Natural killer cell (primary cell): ENCODE measurements at regions not wholly inside any gene's neighbourhood (a gene's known extent, or its start where the extent isn't known, plus 50 kb on each side); places are given as distances from the start of the nearest gene placed in this dataset.

Source experiments
- ATAC-seq, 3 donors: fragments of 150-1000 bp in 2 of 3; fragments of 200-7000 bp in 1 of 3; cut with Tn5 transposase; 1 replicate in 1 of 3; 2 replicates in 2 of 3; pipeline ENCODE4 v1.10.0; 2021; ENCODE audit warnings: mild to moderate bottlenecking in 2 of 3, moderate library complexity in 2 of 3
- DNase-seq, 2 donors: peaks; one replicate each; pipeline versions ENCODE4 v3.0.0 to v3.0.0-alpha.2; 2013 to 2021; ENCODE audit warnings: mixed read lengths in 1 of 2
- H3K27ac ChIP-seq: one replicate; pipeline ENCODE4 v1.5.1; 2013; ENCODE audit warnings: mild to moderate bottlenecking, low read length
- H3K27me3 ChIP-seq: one replicate; pipeline ENCODE4 v1.6.1; 2013; ENCODE audit warnings: low read length; ENCODE audit not compliant: control insufficient read depth, insufficient read depth
- H3K36me3 ChIP-seq: one replicate; pipeline ENCODE4 v1.6.1; 2013; ENCODE audit warnings: low read length; ENCODE audit not compliant: control insufficient read depth, insufficient read depth
- H3K4me1 ChIP-seq: one replicate; pipeline ENCODE4 v1.6.1; 2013; ENCODE audit warnings: low read length; ENCODE audit not compliant: control insufficient read depth, insufficient read depth
- H3K4me3 ChIP-seq: one replicate; pipeline ENCODE4 v1.5.1; 2013; ENCODE audit warnings: low read length
- H3K9me3 ChIP-seq: one replicate; pipeline ENCODE4 v1.6.1; 2013; ENCODE audit warnings: low read length; ENCODE audit not compliant: control insufficient read depth, insufficient read depth
- H3K27ac Mint-ChIP-seq, 2 donors: one replicate each; pipeline ENCODE4 v1.8.0; 2022; ENCODE audit warnings: mild to moderate bottlenecking in 2 of 2, mixed read lengths in 2 of 2, moderate library complexity in 1 of 2
- H3K27me3 Mint-ChIP-seq, 2 donors: one replicate each; pipeline ENCODE4 v1.8.0; 2022; ENCODE audit warnings: low read depth in 2 of 2, mixed read lengths in 2 of 2
- H3K36me3 Mint-ChIP-seq: one replicate; pipeline ENCODE4 v1.8.0; 2022; ENCODE audit warnings: mixed read lengths
- H3K4me1 Mint-ChIP-seq, 2 donors: one replicate each; pipeline ENCODE4 v1.8.0; 2022; ENCODE audit warnings: mixed read lengths in 2 of 2
- H3K4me3 Mint-ChIP-seq: one replicate; pipeline ENCODE4 v1.8.0; 2022; ENCODE audit warnings: mild to moderate bottlenecking, moderate library complexity, mixed read lengths
- H3K9me3 Mint-ChIP-seq, 2 donors: one replicate each; pipeline ENCODE4 v1.8.0; 2022; ENCODE audit warnings: mixed read lengths in 2 of 2
- CTCF ChIP-seq: fragments of 200-600 bp; IDR thresholded peaks from one replicate; pipeline ENCODE4 v1.8.0; 2022; ENCODE audit warnings: antibody characterized with exemption
- WGBS: methylation state at CpG from one replicate; pipeline ENCODE4 v1.1.7; 2013; ENCODE audit warnings: missing lambda C conversion rate; ENCODE audit not compliant: insufficient coverage; 5-methylcytosine and 5-hydroxymethylcytosine counted together
- intact Hi-C: fragments of 100-400 bp; cut with micrococcal nuclease; formaldehyde crosslinking; loops from one replicate; pipeline ENCODE4 v1.14.2; 2022

GRCh38 chr2:225763711-225764110, 364.2 kb downstream of the NYAP2 start:
- no peaks in the 10 kb centered on the region for H3K36me3 Mint-ChIP-seq
- H3K4me1 ChIP-seq = no peaks in the 10 kb centered on the region
- peaks cover 0 to 7% of the 10 kb centered on the region in 2 donors for H3K9me3 Mint-ChIP-seq
- no peaks in the 10 kb centered on the region for H3K36me3 ChIP-seq
- no peak overlapping the region for H3K27ac Mint-ChIP-seq
- H3K4me1 Mint-ChIP-seq = no peaks in the 10 kb centered on the region
- intact Hi-C loops = no loop called here
- no peak for TF ChIP-seq CTCF
- no peak for DNase-seq
- H3K27me3 Mint-ChIP-seq = no peaks in the 10 kb centered on the region
- no peak for ATAC-seq
- 69% methylated on average over 2 of the region's 2 CpGs for WGBS
- no peak overlapping the region for H3K4me3 Mint-ChIP-seq
- H3K9me3 ChIP-seq = no peaks in the 10 kb centered on the region
- no peak overlapping the region for H3K27ac ChIP-seq
- H3K27me3 ChIP-seq = no peaks in the 10 kb centered on the region
- no peak overlapping the region for H3K4me3 ChIP-seq

GRCh38 chr2:225761396-225761795, 361.9 kb downstream of the NYAP2 start:
- no peaks in the 10 kb centered on the region for H3K4me1 Mint-ChIP-seq
- intact Hi-C loops = no loop called here
- H3K27me3 Mint-ChIP-seq = no peaks in the 10 kb centered on the region
- no peaks in the 10 kb centered on the region for H3K4me1 ChIP-seq
- no peak for TF ChIP-seq CTCF
- H3K36me3 Mint-ChIP-seq = no peaks in the 10 kb centered on the region
- no peaks in the 10 kb centered on the region for H3K9me3 ChIP-seq
- no peak for ATAC-seq
- WGBS = 92% methylated on average over 2 of the region's 2 CpGs
- peaks cover 0 to 7% of the 10 kb centered on the region in 2 donors for H3K9me3 Mint-ChIP-seq
- no peak overlapping the region for H3K27ac Mint-ChIP-seq
- H3K27me3 ChIP-seq = no peaks in the 10 kb centered on the region
- H3K27ac ChIP-seq = no peak overlapping the region
- H3K4me3 ChIP-seq = no peak overlapping the region
- H3K4me3 Mint-ChIP-seq = no peak overlapping the region
- H3K36me3 ChIP-seq = no peaks in the 10 kb centered on the region
- DNase-seq = no peak

GRCh38 chr2:225757248-225757647, 357.7 kb downstream of the NYAP2 start:
- H3K27me3 Mint-ChIP-seq = no peaks in the 10 kb centered on the region
- H3K4me3 ChIP-seq = no peak overlapping the region
- no peaks in the 10 kb centered on the region for H3K4me1 Mint-ChIP-seq
- H3K27ac ChIP-seq = no peak overlapping the region
- H3K9me3 Mint-ChIP-seq = peaks cover 0 to 5% of the 10 kb centered on the region in 2 donors
- H3K36me3 ChIP-seq = no peaks in the 10 kb centered on the region
- TF ChIP-seq CTCF = no peak
- DNase-seq (no peak), ATAC-seq (no peak)
- no peaks in the 10 kb centered on the region for H3K36me3 Mint-ChIP-seq
- no peaks in the 10 kb centered on the region for H3K9me3 ChIP-seq
- no peaks in the 10 kb centered on the region for H3K27me3 ChIP-seq
- no peaks in the 10 kb centered on the region for H3K4me1 ChIP-seq
- intact Hi-C loops = no loop called here
- WGBS = 83% methylated on average over 1 of the region's 1 CpG
- H3K4me3 Mint-ChIP-seq = no peak overlapping the region
- H3K27ac Mint-ChIP-seq = no peak overlapping the region

- DNase-seq (no peak), ATAC-seq (no peak)
- no peaks in the 10 kb centered on the region for H3K27me3 Mint-ChIP-seq
- no peak overlapping the region for H3K27ac ChIP-seq
- no peak overlapping the region for H3K4me3 ChIP-seq
- no peaks in the 10 kb centered on the region for H3K4me1 Mint-ChIP-seq
- H3K36me3 Mint-ChIP-seq = no peaks in the 10 kb centered on the region
- intact Hi-C loops = no loop called here
- no peaks in the 10 kb centered on the region for H3K9me3 ChIP-seq
- no peaks in the 10 kb centered on the region for H3K4me1 ChIP-seq
- H3K27me3 ChIP-seq = no peaks in the 10 kb centered on the region
- H3K9me3 Mint-ChIP-seq = peaks cover 0 to 5% of the 10 kb centered on the region in 2 donors
- H3K27ac Mint-ChIP-seq = no peak overlapping the region
- H3K4me3 Mint-ChIP-seq = no peak overlapping the region
- no peak for TF ChIP-seq CTCF
- WGBS = 70% methylated on average over 2 of the region's 4 CpGs
- H3K36me3 ChIP-seq = no peaks in the 10 kb centered on the region
These were observed 356.7 kb downstream of the NYAP2 start for GRCh38 chr2:225756198-225756597.
